HCEC 1CT (cell line): ENCODE measurements at regions not wholly inside any gene's neighbourhood (a gene's known extent, or its start where the extent isn't known, plus 50 kb on each side); places are given as distances from the start of the nearest gene placed in this dataset.
"Not testable (repeated sequence)": the region's sequence is repeated elsewhere in the genome, so short reads cannot be mapped to it uniquely, and the experiment has no call there.

Source experiments
- DNase-seq: peaks from one replicate; pipeline ENCODE4 v3.0.0-alpha.2; 2017

DNA sequence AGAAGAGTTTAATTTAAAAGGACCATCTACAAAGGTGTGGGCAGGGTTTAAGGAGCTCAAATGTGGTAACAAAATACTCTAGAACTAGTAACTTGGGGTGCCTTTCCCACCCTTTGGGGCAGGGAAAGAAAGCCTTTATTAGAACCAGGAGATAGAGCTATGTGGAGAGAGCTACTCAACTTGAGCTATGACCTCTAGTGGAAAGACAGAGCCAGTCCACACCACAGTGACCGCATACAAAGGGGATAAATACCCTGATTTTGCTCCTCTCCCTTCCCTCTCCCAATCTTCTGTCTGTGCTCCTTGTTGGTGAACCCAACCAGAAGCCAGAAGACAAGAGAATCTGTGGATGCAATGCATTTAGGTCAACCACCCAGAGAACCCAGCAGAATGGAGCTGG is 54.4 kb upstream of the JAK1 start:
- DNase-seq, result peak; percentile 14

DNA sequence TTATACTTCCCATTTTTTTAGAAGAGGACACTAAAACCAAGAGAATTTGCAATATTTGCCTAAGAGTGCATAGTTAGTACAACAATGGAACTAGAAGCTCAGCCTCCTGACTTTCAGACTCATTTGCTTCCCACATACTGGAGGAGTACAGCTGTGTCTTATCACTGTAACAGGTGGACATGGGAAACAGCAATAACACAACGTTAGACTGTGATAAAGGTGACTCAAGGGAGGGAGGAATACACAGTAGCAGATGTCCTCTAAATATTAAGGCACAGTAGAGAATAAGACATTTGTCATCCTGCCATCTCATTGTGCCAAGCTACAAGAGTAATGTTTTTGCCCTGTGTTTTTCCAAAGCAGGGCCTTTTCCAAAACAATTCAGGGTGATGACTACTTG is 55.4 kb upstream of the JAK1 start:
- no peak for DNase-seq

DNA sequence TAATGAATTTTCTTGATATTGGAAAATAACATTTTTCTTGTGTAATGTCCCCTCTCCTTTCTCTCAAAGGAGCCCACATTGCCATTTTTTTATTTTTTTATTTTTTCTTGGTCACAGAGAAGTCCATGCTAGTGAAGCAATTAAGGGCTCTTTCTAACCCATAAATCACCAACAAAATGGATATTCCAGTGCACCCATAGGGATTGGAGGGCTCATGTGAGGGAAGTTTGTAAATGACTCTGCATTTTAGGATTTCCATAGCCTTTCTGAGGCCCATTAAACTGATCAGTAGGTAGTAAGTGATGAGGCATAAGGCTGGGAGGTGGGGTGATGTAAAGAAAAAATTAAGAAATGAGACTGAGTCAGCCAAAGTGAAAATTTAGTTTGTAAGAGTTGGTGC is 55.9 kb upstream of the JAK1 start:
- no peak for DNase-seq

DNA sequence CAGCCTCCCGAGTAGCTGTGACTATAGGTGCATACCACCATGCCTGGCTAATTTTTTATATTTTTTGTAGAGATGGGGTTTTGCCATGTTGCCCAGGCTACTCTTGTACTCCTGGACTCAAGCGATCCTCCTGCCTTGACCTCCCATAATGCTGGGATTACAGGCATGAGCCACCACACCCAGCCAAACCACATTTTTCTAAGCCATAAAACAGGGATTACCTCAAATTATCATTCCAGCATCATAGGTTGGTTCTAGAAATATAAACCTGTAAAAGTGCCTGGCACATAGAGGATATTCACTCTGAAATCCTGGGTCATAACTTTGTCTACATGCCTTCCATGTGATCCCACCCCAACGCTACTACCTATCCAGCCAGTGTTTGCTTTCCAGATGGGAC is 59.4 kb upstream of the JAK1 start:
- DNase-seq, result no peak

DNA sequence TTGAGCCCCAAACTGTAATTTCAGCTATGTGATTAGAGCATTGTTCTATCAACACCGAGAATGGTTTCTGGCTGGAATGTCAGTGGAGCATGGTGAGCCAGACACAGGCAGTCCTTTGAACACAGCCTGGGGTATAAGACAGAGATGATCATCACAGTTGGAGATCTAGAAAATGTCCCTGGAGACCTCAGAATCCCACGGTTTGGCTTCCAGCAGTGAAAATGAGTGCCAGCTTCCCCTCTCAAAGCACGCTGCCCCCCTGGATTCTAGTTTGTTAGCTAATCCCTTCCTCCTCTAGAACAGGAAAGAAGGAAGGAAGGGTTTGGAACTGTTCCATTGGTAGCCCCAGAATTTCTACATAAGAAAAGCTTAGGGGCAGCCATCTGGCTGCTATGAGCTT is 59.9 kb upstream of the JAK1 start:
- DNase-seq, result no peak

DNA sequence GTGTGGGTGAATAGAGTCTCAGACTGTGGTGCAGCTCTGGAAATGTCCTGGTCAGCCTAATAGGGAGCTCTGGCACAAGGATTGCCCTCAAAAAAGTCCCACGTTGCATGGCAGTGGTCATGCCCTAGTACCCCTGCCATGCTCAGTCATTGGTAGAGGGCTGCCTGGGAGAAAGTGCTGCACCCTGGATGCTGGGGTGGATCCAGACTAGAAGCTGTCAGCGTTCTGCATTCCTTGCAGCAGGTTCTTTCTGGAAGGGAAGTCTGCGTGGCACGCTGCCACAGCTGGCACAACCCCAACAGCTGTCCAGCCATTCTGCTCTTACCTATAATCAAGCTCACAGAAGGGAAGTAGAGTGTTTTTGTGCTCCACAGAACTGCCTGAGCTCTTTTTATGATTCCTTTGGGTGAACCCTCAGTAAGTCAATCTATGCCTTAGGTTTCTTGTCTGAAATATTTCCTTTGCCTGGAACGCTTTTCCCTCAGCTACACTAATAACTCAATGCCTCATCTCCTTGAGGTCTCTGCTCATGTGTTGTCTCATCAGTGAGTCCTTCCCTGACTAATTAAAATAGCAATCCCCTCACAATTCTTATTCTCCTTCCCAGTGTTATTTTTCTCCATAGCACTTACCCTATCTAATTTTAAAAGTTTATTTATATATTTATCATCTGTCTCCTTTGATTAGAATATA is 61.5 kb upstream of the JAK1 start:
- DNase-seq, result no peak

DNA sequence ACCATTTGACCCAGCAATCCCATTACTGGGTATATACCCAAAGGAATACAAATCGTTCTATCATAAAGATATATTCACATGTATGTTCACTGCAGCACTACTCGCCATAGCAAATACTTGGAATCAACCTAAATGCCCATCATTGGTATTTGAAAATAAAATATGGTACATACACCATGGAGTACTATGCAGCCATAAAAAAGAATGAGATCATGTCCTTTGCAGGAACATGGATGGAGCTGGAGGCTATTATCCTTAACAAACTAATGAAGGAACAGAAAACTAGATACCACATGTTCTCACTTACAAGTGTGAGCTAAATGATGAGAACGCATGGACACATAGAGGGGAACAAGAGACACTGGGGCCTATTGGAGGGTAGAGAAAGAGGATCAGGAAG is 63.1 kb upstream of the JAK1 start:
- not testable (repeated sequence) for DNase-seq

DNA sequence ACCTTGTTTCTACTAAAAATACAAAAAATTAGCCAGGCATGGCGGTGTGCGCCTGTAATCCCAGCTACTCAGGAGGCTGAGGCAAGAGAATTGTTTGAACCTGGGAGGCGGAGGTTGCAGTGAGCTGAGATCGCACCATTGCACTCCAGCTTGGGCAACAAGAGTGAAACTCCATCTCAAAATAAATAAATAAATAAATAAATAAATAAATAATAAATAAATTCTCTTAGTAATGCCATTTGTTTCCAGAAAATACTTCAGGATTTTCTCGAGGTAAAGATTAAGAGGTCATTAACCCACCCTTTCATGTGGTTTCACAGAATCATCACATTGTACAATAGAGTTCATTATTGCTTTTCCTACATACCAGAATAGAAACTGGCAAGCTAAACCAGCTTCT is 68.5 kb upstream of the JAK1 start:
- not testable (repeated sequence) for DNase-seq

DNA sequence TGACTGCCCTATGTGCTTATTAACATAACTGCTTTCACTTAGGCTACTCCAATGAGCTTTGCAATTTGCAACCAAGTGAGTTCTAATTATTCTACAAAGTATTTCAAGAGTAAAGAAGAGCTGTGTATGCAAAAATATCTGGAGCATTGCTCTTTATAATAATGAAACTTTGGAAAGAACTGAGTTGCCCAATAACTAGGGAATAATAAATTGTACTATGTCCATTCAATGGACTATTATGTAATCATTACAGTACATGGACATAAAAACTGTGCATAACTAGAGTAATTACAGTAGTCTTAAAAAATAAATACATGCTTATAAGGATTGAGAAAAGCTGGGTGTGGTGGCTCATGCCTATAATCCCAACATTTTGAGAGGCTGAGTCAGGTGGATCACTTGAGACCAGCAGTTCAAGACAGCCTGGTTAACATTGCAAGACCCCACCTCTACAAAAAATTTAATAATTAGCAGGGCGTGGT is 70.3 kb upstream of the JAK1 start:
- DNase-seq, result no peak

DNA sequence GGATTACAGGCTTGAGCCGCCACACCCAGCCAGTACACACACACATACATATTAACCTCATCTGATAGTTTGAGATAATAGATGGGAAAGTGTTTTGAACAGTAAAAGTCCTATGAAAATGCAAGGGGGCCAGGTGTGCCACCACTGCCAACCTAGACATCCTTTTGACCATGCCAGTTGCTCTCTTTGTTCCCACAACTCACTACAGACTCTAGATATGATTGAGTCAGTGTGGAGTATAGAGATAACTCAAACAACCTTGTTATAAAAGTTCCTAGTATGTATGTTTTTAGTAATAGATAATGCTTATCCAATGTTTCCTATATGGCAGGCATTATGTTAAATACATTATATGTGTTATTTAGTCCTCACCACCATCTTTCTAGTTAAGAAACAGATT is 72.7 kb upstream of the JAK1 start:
- no peak for DNase-seq

DNA sequence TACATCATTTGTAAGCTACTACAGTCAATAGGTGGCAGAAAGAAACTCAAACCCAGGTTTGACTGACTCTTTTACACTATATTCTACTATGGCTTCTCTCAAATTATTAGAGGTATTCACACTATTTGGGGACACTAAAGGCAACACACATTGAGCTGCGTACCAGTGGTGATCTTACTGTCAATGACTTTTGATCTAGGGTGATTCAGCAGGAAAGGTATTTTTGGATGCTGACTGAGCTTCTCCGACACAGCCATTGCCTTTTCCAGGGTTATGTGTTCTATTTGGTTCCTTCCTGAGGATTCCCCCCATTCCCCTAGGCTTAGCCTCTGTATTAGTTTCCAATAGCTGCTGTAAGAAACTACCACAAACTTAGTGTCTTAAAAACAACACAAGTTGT is 73.2 kb upstream of the JAK1 start:
- DNase-seq, result no peak

DNA sequence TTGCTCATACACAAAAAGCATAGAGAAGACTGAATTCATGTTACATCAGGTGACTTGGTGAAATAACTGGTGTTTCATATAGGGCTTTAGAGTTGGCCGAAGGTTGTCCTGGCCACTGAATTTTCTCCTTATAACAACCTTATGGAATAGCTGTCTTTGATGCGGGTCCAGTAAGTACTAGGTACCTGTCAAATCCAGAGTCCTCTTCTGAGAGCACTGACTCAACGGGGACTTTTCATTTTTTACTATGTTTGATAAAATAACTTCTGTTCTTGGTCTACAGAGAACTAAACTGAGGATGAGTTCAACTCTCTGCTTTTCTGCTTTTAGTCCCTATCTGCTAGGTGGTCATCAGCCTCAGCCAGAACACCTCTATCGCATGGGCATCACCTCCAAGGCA is 76.1 kb upstream of the JAK1 start:
- DNase-seq, result no peak

DNA sequence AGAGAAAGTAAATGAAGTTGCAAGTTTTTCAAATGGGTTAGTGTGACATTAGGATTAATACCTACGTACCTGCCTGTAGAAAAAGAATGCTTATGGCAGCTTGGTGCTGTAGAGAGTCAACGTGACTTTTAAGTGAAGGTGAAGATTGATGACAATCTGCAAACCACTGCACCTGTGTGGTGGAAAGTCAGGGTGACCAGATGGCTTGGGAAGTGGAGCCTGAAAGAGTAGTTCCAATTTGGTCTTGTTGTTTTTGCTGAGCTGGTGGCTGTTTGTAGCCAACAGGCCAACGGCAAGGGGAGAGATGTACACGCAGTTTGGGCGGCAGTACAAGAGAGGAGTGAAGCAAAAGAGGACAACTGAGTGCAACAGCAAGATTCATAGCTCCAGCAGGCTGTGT is 78.1 kb upstream of the JAK1 start:
- DNase-seq, result no peak

DNA sequence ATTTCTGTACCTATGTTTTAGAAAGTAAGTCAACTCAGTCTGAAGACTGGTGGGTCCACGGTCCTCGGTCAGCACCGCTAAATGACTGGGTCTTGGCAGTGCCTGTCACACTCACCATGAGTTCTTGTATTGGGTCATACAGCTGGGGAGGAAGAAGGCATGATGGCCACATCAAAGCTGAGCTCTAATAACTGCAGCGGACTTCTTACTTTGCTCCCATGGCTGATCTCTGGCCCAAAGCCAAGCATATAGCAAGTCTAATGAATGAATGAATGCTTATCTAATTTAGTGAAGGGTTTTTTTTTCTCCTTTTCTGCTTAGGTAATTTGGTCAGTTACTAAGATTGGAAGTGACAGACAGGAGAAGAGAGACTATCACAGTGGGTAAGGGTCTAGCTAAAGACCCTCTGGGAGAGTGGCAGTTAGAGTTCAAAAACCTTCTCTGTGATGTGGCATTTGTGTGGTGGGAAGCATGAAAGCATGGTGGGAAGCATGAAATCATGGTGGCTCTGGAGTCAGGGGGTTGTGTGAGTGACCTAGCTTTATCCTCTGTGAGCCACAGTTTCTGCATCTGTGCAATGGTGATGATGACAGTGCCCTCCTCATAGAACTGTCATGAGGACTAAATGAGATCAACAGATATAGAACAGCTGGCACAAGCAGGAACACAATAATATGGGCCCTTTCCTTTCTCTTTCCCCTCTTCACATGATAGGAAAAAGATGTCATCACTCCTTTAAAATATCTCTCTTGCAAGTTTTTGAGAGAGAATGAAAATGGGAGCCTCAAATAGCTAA is 78.9 kb upstream of the JAK1 start:
- no peak for DNase-seq

DNA sequence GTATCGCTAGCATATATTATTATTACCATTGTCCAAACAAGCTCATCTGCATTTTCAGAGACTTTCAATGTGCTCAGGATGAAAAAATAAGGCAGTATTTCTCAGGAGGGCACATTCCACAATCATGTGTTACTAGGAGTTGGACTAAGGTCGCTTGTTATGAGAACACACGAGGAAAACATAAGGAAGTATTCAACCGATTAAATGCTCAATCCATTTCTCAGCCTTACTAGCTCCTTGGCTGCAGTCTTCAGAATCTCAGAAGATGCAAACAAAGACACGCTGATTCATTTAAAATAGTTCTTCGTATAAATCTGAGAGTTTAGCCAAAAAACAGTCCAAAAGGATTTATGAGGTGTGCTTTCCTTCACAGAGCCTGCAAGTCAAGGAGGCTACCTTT is 82.0 kb upstream of the JAK1 start:
- no peak for DNase-seq

DNA sequence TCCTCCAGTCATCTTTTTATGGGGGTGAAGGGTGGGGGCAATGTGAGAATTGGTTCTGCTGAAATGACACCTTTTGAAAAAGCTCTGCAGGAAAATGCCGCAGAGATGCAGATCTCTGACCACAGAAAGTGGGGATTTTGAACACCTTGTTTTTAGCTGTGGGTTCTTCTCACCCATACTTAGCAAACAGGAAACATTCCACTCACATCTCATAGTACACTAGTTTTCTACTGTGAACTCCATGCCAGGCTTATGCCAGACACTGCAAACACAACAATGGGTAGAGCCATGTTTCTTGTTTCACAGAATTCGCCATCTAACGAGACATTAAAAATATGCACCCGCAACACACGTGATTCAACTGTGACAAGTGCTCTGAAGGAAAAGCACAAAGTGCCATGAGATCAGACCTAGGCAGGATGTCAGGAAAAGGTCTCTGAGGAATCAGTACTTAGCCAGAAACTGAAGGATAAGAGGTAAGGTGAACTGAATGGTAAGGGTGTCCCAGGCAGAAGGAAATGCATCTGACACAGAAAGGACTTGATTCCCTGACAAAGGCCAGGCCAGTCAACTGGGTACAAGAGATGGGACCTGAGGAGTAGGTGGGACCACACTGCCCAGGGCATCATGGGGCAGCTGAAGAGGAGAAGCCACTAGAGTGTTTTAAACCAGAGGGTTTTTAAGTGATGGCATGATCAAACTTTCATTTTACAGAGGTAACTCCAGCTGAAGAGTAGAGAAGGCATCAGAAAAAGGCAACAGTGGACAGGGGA is 83.8 kb upstream of the JAK1 start:
- DNase-seq, result no peak

DNA sequence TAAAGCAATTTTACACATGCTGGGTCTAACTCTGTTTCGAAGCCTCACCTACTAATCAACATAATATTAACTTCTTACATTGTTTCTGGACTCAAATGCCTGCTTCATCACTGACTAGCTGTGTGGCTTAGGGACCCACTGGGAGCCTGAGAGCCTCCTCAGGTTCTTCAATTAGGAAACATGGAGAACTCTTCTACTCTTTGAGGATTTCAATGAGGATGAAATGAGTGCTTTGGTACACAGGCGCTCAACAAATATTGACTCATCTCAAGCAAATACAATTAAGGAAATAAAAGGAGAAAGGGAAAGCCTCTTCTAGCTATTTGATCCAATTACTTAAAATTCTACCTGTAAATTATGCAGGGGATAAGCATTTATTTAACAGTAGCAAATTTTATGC is 84.4 kb upstream of the JAK1 start:
- no peak for DNase-seq

DNA sequence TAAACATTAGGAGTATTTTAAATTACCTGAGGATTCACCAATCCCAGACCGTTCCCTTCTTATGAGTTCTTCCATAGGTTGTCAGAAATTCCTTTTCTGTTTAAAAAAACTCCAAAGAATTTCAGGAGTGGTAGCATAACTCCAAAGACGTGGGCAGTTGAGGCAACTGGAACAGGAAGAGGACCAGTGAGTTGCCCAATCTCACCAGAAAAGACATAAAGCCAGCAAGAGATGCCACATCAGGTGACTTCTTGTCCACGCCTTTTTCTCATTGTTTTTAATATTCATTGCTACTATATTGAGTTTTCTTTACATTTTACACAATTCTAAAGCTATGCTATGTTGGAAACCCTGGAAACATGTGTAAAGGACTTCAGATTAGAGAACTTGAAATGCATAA is 88.1 kb upstream of the JAK1 start:
- no peak for DNase-seq

DNA sequence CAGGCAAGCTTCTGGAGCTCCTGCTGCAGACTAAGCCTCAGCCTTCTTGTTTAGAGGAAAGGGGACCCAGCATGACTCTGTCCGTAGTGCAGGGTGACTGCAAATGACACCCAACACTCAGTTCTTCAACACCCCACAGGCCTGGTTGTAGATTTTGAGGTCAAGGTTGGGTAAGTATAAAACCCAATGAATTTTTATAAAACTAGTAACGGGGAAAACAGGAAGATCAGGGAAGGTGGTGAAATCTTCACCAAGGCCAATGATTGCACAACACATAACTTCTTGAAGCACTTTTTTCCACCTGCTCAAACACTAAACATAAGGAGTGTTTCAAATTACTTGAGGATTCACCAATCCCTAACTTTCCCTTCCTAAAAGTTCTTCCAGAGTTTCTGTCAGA is 89.4 kb upstream of the JAK1 start:
- DNase-seq, result no peak

DNA sequence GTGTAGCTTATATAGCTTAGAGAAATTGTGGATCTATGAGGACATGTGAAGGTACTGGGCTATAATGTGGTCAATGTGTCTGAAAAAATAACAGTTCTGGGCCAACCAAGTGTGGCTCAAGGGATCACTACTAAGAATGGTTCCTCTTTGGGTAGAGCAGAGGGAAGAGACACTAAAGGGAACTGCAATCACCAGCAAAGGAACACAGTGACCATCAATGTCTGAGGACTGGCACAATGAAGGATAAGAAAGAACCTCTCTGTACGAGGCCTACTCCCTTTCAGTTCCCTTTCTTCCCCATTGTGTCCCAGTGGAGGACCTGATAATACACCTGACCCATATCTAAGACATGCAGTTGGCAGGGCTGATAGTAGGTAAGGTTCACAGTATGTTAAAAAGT is 89.9 kb upstream of the JAK1 start:
- no peak for DNase-seq

DNA sequence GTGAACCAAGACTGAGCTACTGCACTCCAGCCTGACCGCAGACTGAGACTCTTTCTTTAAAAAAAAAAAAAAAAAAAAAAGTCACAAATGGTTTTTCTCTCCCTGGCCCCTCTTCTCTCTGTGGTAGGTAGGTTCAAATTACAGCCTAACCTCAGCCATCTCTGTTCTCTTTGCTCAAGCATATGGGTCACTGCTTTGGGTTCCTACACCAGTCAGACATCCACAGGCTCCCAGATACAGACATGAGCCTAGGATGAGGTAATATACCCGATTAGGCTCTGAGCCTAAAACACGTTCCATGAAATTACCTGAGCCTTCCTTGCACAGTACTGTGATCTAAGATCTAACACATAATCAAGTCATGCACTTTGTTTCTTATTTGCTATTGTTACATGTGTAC is 90.5 kb upstream of the JAK1 start:
- no peak for DNase-seq

DNA sequence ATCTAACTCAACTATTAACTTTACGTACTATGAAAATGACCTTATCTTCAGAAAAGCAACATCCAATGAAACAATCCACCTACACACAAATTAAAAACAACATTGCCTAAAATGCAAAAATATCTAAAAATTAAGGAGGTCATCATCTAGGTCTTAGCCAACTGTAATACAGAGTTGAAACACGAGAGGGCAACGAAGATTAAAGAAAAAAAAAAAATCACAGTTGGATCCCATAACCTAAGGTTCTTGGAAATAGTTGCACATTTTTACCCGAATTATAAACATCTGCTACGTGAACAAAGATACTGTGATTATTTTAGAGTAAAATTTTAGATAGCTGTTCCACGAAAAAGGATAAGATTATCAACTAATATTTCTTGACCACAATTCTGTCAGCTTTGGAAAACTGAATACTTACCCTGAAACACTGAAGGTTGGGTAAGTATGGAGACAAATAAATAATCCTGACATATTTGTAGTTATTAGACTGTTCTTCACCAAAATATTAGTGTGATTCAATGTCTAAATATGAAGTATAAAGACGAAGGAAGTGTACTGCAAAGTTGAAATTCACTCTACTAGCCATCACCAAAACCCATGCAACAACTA is 88.0 kb upstream of the AK4 start:
- DNase-seq, result peak; percentile 47

DNA sequence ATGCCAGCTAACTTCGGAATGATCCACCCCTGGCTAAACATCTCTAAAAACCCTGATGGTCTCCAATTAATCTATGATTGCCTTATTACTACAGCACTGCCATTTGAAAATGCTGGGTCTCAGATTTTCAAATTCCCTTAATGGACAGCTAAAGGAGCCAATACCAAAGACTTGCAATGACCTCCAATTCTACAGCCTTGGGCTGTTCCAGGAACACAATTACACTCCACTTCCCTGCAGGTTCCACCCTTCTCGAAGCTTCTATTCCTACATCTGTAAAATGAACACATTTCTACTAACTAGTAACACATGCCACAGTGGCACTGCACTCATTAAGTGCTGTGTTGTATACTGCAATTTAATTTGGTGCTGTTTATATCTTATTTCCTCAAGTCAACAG is 85.7 kb upstream of the AK4 start:
- DNase-seq, result no peak

DNA sequence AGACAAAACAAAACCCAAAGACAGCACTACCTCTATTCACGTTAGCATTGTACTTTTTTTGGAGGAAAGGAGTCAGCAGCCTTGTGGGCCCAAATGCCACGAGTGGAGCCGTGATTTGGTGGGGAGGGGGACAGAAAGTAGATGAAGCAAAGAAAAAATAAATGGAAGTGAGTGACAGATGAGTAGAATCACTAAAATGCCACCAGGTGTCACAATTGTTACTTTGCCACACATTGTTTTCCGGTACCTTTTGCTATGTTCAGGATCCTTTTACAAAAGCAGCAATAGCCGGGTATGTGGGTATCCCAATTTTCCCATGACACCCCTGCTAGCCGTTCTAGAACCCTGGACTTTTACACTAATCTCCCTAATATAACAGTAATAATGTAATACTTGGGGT is 85.0 kb upstream of the AK4 start:
- DNase-seq, result no peak
